ENCODE measurements at regions not wholly inside any gene's neighbourhood (a gene's known extent, or its start where the extent isn't known, plus 50 kb on each side); places are given as distances from the start of the nearest gene placed in this dataset.
A peak's percentile ranks its signal among the peaks of the same experiment; 100 is the strongest.

DNA sequence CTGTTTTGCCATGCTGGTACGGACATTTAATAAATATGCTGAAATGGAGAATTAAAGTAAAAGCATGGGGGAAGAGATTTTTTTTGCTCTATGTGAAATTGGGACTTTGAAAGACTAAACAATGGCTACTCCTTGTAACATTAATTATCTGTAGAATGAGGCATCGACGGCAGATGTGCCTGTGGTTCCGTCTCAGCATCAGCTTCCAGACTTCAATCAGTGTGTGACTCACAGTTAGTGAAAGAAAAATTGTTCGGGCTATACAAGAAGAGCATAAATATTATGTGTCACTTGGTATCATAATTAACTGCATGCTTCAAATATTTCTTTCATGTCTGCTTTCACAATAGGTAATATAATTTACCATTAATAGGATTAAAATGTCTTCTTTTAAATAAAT, 117.0 kb upstream of the SMIM21 start:
- TF ChIP-seq POLR2A (IDR thresholded peaks at IDR 0.05), result no peak
- TF ChIP-seq, protein P1, sequence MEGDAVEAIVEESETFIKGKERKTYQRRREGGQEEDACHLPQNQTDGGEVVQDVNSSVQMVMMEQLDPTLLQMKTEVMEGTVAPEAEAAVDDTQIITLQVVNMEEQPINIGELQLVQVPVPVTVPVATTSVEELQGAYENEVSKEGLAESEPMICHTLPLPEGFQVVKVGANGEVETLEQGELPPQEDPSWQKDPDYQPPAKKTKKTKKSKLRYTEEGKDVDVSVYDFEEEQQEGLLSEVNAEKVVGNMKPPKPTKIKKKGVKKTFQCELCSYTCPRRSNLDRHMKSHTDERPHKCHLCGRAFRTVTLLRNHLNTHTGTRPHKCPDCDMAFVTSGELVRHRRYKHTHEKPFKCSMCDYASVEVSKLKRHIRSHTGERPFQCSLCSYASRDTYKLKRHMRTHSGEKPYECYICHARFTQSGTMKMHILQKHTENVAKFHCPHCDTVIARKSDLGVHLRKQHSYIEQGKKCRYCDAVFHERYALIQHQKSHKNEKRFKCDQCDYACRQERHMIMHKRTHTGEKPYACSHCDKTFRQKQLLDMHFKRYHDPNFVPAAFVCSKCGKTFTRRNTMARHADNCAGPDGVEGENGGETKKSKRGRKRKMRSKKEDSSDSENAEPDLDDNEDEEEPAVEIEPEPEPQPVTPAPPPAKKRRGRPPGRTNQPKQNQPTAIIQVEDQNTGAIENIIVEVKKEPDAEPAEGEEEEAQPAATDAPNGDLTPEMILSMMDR (IDR thresholded peaks at IDR 0.05), result no peak
- Histone ChIP-seq H3K4me1 (replicated peaks in 1 of 2) (no peaks in the 10 kb centered on the region), H3K27ac (no peak overlapping the region), H3K36me3 (replicated peaks in 1 of 2) (no peaks in the 10 kb centered on the region), H3K4me3 (no peak overlapping the region), H3K27me3 (no peaks in the 10 kb centered on the region), H3K9me3 (replicated peaks in 1 of 3) (no peaks in the 10 kb centered on the region)
- no peak for DNase-seq
- intact Hi-C loops (cut with DNase I), result no loop called here
- 37 to 46% (median 38%) methylated on average over 5 of the region's 5 CpGs for WGBS, 4 donors

DNA sequence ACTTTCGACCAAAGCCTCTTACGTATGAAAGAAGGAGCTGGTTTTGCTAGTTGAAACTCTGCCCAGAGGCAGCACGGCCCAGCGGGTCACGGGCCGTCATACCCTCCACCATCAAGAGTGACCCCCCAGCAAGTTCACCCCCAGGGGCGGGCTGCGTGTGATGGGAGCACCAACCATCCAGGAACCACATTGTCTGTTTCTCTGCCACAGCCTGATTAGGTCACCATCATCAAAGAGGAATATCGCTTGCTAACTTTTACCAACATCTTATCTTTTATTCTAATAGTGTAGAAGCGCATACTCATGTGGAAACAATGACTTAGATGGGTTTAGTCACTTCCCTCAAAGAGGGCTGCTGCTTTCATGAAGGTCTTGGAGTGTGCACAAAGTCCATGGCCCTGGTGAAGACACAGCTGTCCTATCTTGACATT, 116.6 kb upstream of the SMIM21 start:
- Histone ChIP-seq H3K4me1 (replicated peaks in 1 of 2) (no peaks in the 10 kb centered on the region), H3K9me3 (replicated peaks in 1 of 3) (no peaks in the 10 kb centered on the region), H3K4me3 (no peak overlapping the region), H3K27me3 (no peaks in the 10 kb centered on the region), H3K36me3 (replicated peaks in 1 of 2) (no peaks in the 10 kb centered on the region), H3K27ac (no peak overlapping the region)
- peak in 1 of 7 donors; percentile 29 for DNase-seq
- TF ChIP-seq, protein P1 (IDR thresholded peaks at IDR 0.05), result no peak
- no peak for TF ChIP-seq POLR2A (IDR thresholded peaks at IDR 0.05)
- 86 to 92% (median 89%) methylated on average over 8 to 10 of the region's 10 CpGs for WGBS, 4 donors
- intact Hi-C loops (cut with DNase I), result no loop called here

DNA sequence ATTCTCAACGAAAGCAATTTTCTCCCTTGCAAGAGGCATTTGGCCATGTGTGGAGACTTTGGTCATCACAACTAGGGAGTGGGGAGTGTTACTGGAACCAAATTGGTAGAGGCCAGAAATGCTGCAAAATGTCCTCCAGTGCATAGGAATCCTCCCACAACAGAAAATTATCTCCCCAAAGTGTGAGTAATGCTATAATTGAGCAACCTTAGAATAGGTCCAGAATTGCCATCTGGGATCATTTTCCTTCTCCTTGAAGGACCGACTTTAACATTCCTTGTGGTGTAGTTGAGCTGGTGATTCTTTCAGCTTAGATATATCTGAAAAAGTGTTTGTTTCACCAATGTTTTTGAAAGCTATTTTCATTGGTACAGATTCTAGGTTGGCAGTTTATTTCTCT, 111.2 kb upstream of the SMIM21 start:
- DNase-seq, result no peak
- H3K4me3 ChIP-seq, result no peak overlapping the region
- H3K36me3 ChIP-seq (replicated peaks in 1 of 2), result no peaks in the 10 kb centered on the region
- H3K4me1 ChIP-seq (replicated peaks in 1 of 2), result no peaks in the 10 kb centered on the region
- no peak overlapping the region for H3K27ac ChIP-seq
- H3K27me3 ChIP-seq, result no peaks in the 10 kb centered on the region
- WGBS, 4 donors, result 83 to 89% (median 88%) methylated on average over 2 of the region's 2 CpGs
- no peaks in the 10 kb centered on the region for H3K9me3 ChIP-seq (replicated peaks in 1 of 3)
- TF ChIP-seq, protein P1 (IDR thresholded peaks at IDR 0.05), result no peak
- no peak for TF ChIP-seq POLR2A (IDR thresholded peaks at IDR 0.05)
- intact Hi-C loops (cut with DNase I), result no loop called here

DNA sequence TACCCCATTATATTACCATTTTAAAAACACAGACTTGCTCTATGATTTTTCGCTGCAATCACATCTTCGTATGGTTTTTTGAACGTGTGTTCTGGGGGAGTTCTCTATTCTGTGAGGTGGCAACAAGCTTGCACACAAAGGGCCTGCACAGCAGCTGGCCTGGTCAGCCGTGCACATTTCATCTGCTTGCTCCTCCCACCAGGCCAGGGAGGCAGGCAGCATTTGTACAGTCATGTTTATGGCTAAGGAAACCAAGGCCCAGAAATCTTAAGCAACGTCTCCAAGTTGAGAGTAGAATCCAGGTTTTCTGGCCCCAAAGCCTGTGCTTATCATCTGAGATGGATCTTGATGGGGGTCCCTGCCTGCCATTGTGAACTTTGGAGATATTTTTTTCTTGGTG, 106.4 kb upstream of the SMIM21 start:
- Histone ChIP-seq H3K4me1 (replicated peaks in 1 of 2) (no peaks in the 10 kb centered on the region), H3K4me3 (no peak overlapping the region), H3K27ac (no peak overlapping the region), H3K36me3 (replicated peaks in 1 of 2) (no peaks in the 10 kb centered on the region), H3K27me3 (no peaks in the 10 kb centered on the region), H3K9me3 (replicated peaks in 1 of 3) (no peaks in the 10 kb centered on the region)
- TF ChIP-seq POLR2A (IDR thresholded peaks at IDR 0.05), result no peak
- TF ChIP-seq, protein P1 (IDR thresholded peaks at IDR 0.05), result no peak
- intact Hi-C loops (cut with DNase I), result no loop called here
- no peak for DNase-seq
- WGBS, 4 donors, result 65 to 75% (median 71%) methylated on average over 5 of the region's 5 CpGs

All from adrenal gland (tissue), 9 donors.